HepG2 (cell line): ENCODE measurements at regions not wholly inside any gene's neighbourhood (a gene's known extent, or its start where the extent isn't known, plus 50 kb on each side); places are given as distances from the start of the nearest gene placed in this dataset.

Experiments
- ATAC-seq: fragments of 200-7000 bp; cut with Tn5 transposase; 3 replicates; pipeline ENCODE4 v1.9.1; 2020; ENCODE audit warnings: mild to moderate bottlenecking, moderate library complexity
- BruUV-seq: library from RNA; stranded (reverse); fragments of 400-500 nt; replicated peaks from 2 replicates; lab custom pipeline; 2021; lab: Mats Ljungman, UMichigan
- CTCF ChIA-PET: fragments of 300-600 bp; formaldehyde crosslinking; extraction: SDS; loops from one replicate; lab custom pipeline; 2021; ENCODE audit warnings: low total read pairs, inconsistent platforms, low intra/inter-chr PET ratio; lab: Yijun Ruan, JAX
- POLR2A ChIA-PET: fragments of 350-600 bp; sonication (Branson Sonifier 250); formaldehyde crosslinking; loops from one replicate; lab custom pipeline; 2020; ENCODE audit warnings: antibody characterized with exemption, inconsistent platforms; lab: Yijun Ruan, JAX
- DNase-seq: peaks from one replicate; pipeline ENCODE4 v3.0.0-alpha.2; 2015; ENCODE audit warnings: low spot score
- FAIRE-seq: peaks from 3 replicates; lab custom pipeline; 2011; peaks lifted over from hg19 to GRCh38; lab: Jason Lieb, UNC
- H2AFZ ChIP-seq: one replicate; pipeline ENCODE4 v1.6.1; 2011; ENCODE audit warnings: low read length, inconsistent platforms
- H3K27ac ChIP-seq: fragments of 300-600 bp; 3 replicates; pipeline ENCODE4 v1.8.0; 2011; ENCODE audit warnings: mixed run types, mild to moderate bottlenecking, mixed read lengths, low read length, inconsistent platforms; ENCODE audit not compliant: insufficient read depth; ENCODE audit errors: extremely low read length
- H3K27me3 ChIP-seq, 2 experiments: fragments of 200-600 bp in 1 of 2; 2 replicates in 1 of 2; 3 replicates in 1 of 2; pipeline versions ENCODE4 v1.6.0 to v1.8.0; 2011; ENCODE audit warnings: low read length in 2 of 2, mild to moderate bottlenecking in 2 of 2, moderate library complexity in 2 of 2, inconsistent platforms in 1 of 2; ENCODE audit not compliant: insufficient read depth in 2 of 2, control insufficient read depth in 1 of 2
- H3K36me3 ChIP-seq, 2 experiments: fragments of 200-600 bp in 1 of 2; replicated peaks in 1 of 2; 2 replicates in 1 of 2; 3 replicates in 1 of 2; pipeline versions ENCODE4 v1.5.1 to v1.8.0; 2011; ENCODE audit warnings: low read length in 2 of 2, inconsistent platforms in 1 of 2; ENCODE audit not compliant: insufficient read depth in 2 of 2, control insufficient read depth in 1 of 2
- H3K4me1 ChIP-seq: 2 replicates; pipeline ENCODE4 v1.5.1; 2012; ENCODE audit warnings: low read length, inconsistent platforms; ENCODE audit not compliant: insufficient read depth
- H3K4me2 ChIP-seq: 2 replicates; pipeline ENCODE4 v1.6.0; 2011; ENCODE audit warnings: low read depth, low read length, inconsistent platforms
- H3K4me3 ChIP-seq, 3 experiments: fragments of 200-600 bp in 1 of 3; sonication (generic), shearing (Covaris generic) in 1 of 3; replicated peaks in 1 of 3; 2 replicates each; pipeline ENCODE4 v1.5.1; 2011 to 2016; ENCODE audit warnings: low read length in 3 of 3, inconsistent platforms in 2 of 3, low read depth in 2 of 3, mild to moderate bottlenecking in 2 of 3, control low read depth in 1 of 3, mixed read lengths in 1 of 3; ENCODE audit not compliant: insufficient read depth in 1 of 3
- H3K79me2 ChIP-seq: one replicate; pipeline ENCODE4 v1.6.1; 2011; ENCODE audit warnings: low read length, inconsistent platforms; ENCODE audit not compliant: insufficient read depth
- H3K9ac ChIP-seq: 2 replicates; pipeline ENCODE4 v1.6.0; 2011; ENCODE audit warnings: mild to moderate bottlenecking, low read depth, low read length, inconsistent platforms; ENCODE audit not compliant: insufficient read depth
- H3K9me3 ChIP-seq: 2 replicates; pipeline ENCODE4 v1.5.1; 2012; ENCODE audit warnings: mild to moderate bottlenecking, low read length
- H4K20me1 ChIP-seq: 2 replicates; pipeline ENCODE4 v1.6.0; 2011; ENCODE audit warnings: inconsistent platforms, mild to moderate bottlenecking, low read length, moderate library complexity; ENCODE audit not compliant: insufficient read depth
- ZFP62 ChIP-seq: sonication (generic); formaldehyde crosslinking; IDR thresholded peaks from 2 replicates; pipeline ENCODE4 v1.4.0; 2020; ENCODE audit warnings: missing genetic modification reagents
- WGBS: methylation state at CpG from one replicate; pipeline ENCODE4 v1.1.6; 2017; ENCODE audit warnings: low lambda C conversion rate; 5-methylcytosine and 5-hydroxymethylcytosine counted together
- in situ Hi-C: cut with HindIII; loops from 2 replicates; pipeline ENCODE4 v1.10.0; 2017; ENCODE audit warnings: low pct_unique_long_range_greater_than_20kb; ENCODE audit not compliant: extremely low pct_ligation_motif_present
- intact Hi-C: fragments of 100-400 bp; cut with micrococcal nuclease; formaldehyde crosslinking; loops from one replicate; pipeline ENCODE4 v1.10.0; 2022; ENCODE audit not compliant: unreplicated experiment
- TF ChIP-seq, protein P1 (sequence below): sonication (generic); formaldehyde crosslinking; IDR thresholded peaks from 2 replicates; pipeline ENCODE4 v1.5.0; 2020; ENCODE audit warnings: mild to moderate bottlenecking, missing genetic modification reagents, moderate library complexity
- TF ChIP-seq, protein P2 (sequence below): IDR thresholded peaks from 2 replicates; pipeline ENCODE4 v1.6.1; 2016
- TF ChIP-seq, protein P3 (sequence below): fragments of 450-650 bp; IDR thresholded peaks from 2 replicates; pipeline ENCODE4 v1.6.1; 2017
- TF ChIP-seq, protein P4 (sequence below): fragments of 450-650 bp; IDR thresholded peaks from 2 replicates; pipeline ENCODE4 v1.6.1; 2017; ENCODE audit warnings: mild to moderate bottlenecking

DNA sequence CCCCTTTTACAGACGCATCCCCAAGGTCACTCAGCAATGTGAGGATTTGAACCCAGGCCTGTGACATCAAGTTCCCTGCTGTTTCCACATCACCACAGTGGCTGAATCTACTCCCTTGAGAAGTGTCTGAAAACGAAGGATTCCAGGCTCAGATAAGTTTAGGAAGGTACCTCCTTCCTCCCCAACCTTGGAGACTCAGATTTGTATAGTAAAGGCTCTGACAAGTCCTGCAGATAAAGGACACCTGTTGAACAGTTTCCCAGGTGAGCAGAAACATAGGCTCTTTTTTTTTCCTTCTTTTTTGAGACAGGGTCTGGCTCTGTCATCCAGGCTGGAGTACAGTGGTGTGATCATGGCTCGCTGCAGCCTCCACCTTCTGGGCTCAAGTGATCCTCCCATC lies 56.4 kb upstream of the PTPRS start:
- TF ChIP-seq, protein P1, sequence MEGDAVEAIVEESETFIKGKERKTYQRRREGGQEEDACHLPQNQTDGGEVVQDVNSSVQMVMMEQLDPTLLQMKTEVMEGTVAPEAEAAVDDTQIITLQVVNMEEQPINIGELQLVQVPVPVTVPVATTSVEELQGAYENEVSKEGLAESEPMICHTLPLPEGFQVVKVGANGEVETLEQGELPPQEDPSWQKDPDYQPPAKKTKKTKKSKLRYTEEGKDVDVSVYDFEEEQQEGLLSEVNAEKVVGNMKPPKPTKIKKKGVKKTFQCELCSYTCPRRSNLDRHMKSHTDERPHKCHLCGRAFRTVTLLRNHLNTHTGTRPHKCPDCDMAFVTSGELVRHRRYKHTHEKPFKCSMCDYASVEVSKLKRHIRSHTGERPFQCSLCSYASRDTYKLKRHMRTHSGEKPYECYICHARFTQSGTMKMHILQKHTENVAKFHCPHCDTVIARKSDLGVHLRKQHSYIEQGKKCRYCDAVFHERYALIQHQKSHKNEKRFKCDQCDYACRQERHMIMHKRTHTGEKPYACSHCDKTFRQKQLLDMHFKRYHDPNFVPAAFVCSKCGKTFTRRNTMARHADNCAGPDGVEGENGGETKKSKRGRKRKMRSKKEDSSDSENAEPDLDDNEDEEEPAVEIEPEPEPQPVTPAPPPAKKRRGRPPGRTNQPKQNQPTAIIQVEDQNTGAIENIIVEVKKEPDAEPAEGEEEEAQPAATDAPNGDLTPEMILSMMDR (CRISPR knock-in tag): no peak
- TF ChIP-seq, protein P2, sequence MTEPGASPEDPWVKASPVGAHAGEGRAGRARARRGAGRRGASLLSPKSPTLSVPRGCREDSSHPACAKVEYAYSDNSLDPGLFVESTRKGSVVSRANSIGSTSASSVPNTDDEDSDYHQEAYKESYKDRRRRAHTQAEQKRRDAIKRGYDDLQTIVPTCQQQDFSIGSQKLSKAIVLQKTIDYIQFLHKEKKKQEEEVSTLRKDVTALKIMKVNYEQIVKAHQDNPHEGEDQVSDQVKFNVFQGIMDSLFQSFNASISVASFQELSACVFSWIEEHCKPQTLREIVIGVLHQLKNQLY: no peak
- TF ChIP-seq, protein P3, sequence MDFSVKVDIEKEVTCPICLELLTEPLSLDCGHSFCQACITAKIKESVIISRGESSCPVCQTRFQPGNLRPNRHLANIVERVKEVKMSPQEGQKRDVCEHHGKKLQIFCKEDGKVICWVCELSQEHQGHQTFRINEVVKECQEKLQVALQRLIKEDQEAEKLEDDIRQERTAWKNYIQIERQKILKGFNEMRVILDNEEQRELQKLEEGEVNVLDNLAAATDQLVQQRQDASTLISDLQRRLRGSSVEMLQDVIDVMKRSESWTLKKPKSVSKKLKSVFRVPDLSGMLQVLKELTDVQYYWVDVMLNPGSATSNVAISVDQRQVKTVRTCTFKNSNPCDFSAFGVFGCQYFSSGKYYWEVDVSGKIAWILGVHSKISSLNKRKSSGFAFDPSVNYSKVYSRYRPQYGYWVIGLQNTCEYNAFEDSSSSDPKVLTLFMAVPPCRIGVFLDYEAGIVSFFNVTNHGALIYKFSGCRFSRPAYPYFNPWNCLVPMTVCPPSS: no peak
- TF ChIP-seq, protein P4, sequence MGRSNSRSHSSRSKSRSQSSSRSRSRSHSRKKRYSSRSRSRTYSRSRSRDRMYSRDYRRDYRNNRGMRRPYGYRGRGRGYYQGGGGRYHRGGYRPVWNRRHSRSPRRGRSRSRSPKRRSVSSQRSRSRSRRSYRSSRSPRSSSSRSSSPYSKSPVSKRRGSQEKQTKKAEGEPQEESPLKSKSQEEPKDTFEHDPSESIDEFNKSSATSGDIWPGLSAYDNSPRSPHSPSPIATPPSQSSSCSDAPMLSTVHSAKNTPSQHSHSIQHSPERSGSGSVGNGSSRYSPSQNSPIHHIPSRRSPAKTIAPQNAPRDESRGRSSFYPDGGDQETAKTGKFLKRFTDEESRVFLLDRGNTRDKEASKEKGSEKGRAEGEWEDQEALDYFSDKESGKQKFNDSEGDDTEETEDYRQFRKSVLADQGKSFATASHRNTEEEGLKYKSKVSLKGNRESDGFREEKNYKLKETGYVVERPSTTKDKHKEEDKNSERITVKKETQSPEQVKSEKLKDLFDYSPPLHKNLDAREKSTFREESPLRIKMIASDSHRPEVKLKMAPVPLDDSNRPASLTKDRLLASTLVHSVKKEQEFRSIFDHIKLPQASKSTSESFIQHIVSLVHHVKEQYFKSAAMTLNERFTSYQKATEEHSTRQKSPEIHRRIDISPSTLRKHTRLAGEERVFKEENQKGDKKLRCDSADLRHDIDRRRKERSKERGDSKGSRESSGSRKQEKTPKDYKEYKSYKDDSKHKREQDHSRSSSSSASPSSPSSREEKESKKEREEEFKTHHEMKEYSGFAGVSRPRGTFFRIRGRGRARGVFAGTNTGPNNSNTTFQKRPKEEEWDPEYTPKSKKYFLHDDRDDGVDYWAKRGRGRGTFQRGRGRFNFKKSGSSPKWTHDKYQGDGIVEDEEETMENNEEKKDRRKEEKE: no peak
- no peak for TF ChIP-seq ZFP62 (CRISPR knock-in tag)
- TF ChIP-seq, all 625 proteins: peak for 0
- Histone ChIP-seq H4K20me1 (no peaks in the 10 kb centered on the region), H2AFZ (no peak overlapping the region), H3K4me1 (no peaks in the 10 kb centered on the region), H3K79me2 (no peaks in the 10 kb centered on the region), H3K9me3 (no peaks in the 10 kb centered on the region), H3K27me3 (peaks cover 0 to 7% of the 10 kb centered on the region in 2 experiments; a peak in 3 of 5 replicates), H3K27ac (no peak overlapping the region), H3K4me2 (no peak overlapping the region), H3K9ac (no peak overlapping the region), H3K36me3 (no peaks in the 10 kb centered on the region), H3K4me3 (no peak overlapping the region)
- CTCF ChIA-PET: no interaction called here
- DNase-seq (no peak), FAIRE-seq (no peak), ATAC-seq (no peak)
- BruUV-seq: no TSS peak
- POLR2A ChIA-PET: no interaction called here
- in situ Hi-C loops: no loop called here
- intact Hi-C loops: no loop called here
- WGBS: 7% methylated on average over 2 of the region's 3 CpGs
